ENCODE measurements at regions not wholly inside any gene's neighbourhood (a gene's known extent, or its start where the extent isn't known, plus 50 kb on each side); places are given as distances from the start of the nearest gene placed in this dataset.
"Not testable (repeated sequence)": the region's sequence is repeated elsewhere in the genome, so short reads cannot be mapped to it uniquely, and the experiment has no call there.

DNA sequence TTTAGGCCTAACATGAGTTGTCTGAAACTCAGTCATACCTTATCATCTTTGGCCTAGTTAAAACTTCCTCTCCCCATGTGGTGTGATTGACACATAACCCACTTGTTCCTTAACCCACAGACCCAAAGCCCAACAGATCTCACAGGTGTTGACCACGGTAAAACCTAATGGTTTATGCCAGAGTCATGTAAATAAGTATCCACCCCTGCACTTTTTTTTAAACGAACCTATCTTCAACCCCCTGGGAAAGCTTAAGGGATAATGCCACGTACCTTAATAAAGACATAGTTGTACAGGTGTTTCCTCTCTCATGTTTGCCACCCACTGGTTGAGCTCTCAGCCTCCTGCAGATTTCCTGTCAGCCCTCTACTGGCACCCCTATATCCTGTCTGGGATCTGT, 709.3 kb upstream of the CCDC179 start:
- Mint-ChIP-seq H3K27ac (no peak overlapping the region), H3K9me3 (peaks cover 11 to 15% of the 10 kb centered on the region in 2 donors), H3K36me3 (no peaks in the 10 kb centered on the region)
- ATAC-seq: no peak
- DNase-seq (ENCODE audit: low spot score in 2 of 2): no peak

DNA sequence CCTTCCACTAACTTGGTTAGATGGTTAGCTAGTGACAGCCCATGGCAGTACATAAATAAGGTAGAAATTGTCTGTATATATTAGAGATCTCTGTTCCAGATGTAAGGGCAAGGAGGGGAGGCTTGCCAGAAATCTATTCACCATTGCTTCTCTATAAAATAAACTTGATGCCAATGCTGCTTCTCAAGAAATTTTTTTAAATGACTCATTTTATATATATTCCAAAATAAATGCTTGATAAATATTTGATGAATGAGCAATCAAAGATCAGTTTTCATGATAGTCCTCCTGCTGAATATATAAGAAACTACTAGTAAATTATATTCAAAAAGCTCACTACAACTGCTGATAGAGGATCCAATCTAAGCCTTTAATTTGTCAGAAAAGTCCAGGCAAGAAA, 710.6 kb upstream of the CCDC179 start:
- H3K9me3 Mint-ChIP-seq: peaks cover 11 to 15% of the 10 kb centered on the region in 2 donors
- DNase-seq (ENCODE audit: low spot score in 2 of 2) (no peak), ATAC-seq (no peak)
- no peak overlapping the region for H3K27ac Mint-ChIP-seq
- no peaks in the 10 kb centered on the region for H3K36me3 Mint-ChIP-seq

DNA sequence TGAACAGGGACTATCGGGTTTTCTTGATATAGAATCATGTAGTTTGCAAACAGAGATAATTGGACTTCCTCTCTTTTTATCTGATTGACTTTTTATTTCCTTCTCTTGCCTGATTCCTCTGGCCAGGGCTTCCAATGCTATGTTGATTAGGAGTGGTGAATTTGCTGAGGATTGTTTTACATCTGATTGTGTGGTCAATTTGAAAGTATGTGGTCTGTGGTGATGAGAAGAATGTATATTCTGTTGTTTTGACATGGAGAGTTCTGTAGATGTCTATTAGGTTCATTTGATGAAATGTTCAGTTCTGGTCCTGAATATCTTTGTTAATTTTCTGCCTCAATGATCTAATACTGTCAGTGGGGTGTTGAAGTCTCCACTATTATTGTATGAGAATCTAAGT, 713.2 kb upstream of the CCDC179 start:
- Mint-ChIP-seq H3K27ac (no peak overlapping the region), H3K9me3 (peaks cover 11 to 15% of the 10 kb centered on the region in 2 donors), H3K36me3 (no peaks in the 10 kb centered on the region)
- DNase-seq (ENCODE audit: low spot score in 2 of 2): no peak
- no peak for ATAC-seq

DNA sequence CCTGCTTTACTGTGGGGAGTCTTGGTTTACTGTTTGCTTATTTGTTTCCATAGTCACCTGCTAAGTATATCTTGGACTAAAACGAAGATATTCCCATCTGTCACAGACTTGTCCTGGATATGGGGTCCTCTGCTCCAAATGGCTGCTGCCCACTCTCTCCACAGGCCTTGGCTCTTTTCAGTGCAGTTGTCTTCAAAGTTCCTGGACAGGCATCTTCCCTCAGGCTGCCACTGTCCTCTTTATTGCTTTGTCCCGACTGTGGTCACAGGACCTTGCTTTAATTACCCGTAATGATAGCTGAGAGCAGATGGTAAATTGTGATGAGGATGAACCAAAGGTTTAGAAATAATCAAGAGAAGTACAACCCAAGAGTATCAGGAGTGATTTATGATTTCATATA, 713.9 kb upstream of the CCDC179 start:
- DNase-seq (ENCODE audit: low spot score in 2 of 2): no peak
- no peaks in the 10 kb centered on the region for H3K36me3 Mint-ChIP-seq
- H3K9me3 Mint-ChIP-seq: peaks cover 11 to 15% of the 10 kb centered on the region in 2 donors
- no peak overlapping the region for H3K27ac Mint-ChIP-seq
- no peak for ATAC-seq

DNA sequence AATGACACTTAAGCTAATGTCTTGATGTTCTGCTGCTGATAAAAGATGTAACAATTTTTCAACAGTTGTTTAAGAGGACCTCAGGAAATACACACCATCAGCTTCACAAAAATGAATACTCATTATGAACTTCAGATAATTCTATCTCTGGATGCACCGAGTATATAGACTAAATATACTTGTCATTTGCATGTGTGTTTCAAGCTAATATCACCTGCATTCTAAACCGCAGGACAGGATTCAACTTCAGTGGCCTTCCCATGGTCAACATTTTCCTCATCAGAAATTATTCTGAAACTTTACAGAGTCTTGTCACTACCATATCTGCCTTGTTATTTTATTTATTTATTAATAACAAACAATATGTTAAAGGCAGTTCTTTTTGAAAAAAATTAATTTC, 717.0 kb upstream of the CCDC179 start:
- no peak for ATAC-seq
- DNase-seq (ENCODE audit: low spot score in 2 of 2): no peak
- no peaks in the 10 kb centered on the region for H3K36me3 Mint-ChIP-seq
- H3K9me3 Mint-ChIP-seq: peaks cover 7 to 13% of the 10 kb centered on the region in 2 donors
- H3K27ac Mint-ChIP-seq: no peak overlapping the region

DNA sequence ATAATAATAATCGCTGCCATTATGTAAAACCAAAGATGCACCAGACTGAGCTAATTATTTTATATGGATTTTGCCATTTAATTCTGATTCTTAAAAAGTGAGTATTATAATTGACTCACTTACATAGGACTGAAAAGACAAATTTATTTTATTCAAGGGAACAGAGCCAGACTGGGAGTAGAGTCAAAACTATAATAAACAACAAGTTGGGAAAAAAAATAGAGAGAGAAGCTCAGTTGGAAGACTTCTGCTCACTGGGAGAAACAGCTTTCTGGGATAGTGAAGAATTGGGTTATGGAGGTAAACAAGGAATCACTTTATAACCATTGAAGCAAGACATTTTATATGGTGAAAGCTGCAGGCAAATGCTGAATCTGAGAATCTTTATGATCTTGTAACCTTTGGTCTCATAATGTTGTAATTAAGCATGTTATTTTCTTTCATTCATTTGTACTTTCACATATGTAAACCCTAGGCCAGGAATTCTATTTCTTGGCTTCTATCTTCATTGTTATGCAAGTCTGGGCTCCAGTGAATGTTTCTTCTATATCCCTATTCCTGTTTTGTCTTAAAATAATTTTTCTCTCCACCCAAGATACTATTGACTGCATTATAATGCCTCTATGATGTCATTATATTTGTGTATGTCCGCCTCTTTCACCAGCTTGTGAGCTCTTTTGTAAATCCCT, 725.3 kb upstream of the CCDC179 start:
- ATAC-seq (no peak), DNase-seq (ENCODE audit: low spot score in 2 of 2) (no peak)
- no peaks in the 10 kb centered on the region for H3K36me3 Mint-ChIP-seq
- H3K27ac Mint-ChIP-seq: no peak overlapping the region
- H3K9me3 Mint-ChIP-seq: peaks cover 11 to 19% of the 10 kb centered on the region in 2 donors

DNA sequence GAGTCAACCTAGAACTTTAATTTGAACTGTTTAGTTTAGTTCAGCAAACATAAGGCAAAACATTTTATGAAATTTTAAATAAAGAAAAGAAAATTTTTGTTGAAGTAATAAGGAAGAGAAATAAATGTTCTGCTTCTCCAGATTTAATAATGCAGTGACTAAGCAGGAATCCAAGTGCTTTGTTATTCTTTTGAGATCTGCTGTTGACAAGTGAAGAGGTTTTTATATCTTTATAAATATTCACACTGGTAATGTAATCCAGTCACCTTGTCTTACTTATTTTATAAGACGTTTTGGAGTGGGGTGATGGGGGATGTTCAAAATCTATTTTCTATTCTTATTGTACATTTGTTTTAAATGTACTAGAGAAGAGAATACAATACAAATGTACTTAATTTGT, 725.9 kb upstream of the CCDC179 start:
- H3K27ac Mint-ChIP-seq: no peak overlapping the region
- ATAC-seq (no peak), DNase-seq (ENCODE audit: low spot score in 2 of 2) (no peak)
- H3K36me3 Mint-ChIP-seq: no peaks in the 10 kb centered on the region
- peaks cover 11 to 23% of the 10 kb centered on the region in 2 donors for H3K9me3 Mint-ChIP-seq

DNA sequence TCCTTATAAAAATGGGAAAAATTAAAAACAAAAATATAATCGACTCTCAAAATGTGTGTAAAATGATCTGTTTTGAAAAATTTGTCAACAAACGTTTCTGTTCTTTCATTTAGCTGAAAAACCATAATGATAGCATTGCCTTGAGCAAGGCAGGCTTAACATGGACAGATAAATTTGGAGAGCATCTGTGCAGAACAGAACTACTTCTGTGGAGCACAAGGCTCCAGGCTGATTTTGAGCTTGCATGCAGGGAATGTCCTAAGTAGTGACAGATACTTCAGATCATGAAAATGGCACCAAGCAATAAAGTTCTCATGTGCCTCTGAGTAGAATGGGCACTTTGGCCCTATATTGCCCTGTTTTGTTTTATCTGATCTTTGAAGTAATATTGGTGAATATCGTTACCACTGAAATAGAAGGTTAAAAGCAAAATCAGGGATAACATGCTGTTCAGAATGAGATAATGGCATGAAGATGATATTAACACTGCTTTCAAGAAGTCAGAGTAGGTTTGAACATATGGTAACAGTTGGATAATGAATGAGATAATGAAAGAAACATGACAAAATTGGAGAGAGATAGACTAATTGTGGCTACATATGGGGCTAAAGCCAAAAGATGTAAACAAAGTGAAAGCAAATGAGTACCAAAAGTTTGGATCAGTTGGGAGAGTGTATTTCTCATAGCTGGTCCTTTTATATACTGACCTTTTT, 730.5 kb upstream of the CCDC179 start:
- H3K27ac Mint-ChIP-seq: no peak overlapping the region
- H3K9me3 Mint-ChIP-seq: peaks cover 17 to 23% of the 10 kb centered on the region in 2 donors
- ATAC-seq: no peak
- DNase-seq (ENCODE audit: low spot score in 2 of 2): no peak
- no peaks in the 10 kb centered on the region for H3K36me3 Mint-ChIP-seq

DNA sequence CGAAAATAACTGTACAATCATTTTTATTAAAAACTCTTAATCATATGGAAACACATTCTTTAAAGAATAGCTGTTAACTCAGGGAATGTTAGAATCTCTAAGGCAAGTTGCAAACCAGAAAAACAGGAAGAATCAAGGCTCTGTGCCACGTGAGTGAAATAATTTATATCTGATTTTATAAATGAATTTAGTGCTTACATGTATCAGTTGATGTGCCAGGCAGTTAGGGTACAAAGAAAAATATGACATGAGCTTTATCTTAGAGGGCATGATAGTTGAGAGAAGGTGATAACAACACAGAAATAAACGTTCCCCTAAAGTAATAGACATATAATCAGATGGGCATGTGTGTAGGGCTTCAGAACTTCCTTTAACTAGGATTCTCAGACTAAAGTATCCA, 734.5 kb upstream of the CCDC179 start:
- DNase-seq (ENCODE audit: low spot score in 2 of 2) (no peak), ATAC-seq (no peak)
- Mint-ChIP-seq H3K27ac (no peak overlapping the region), H3K36me3 (no peaks in the 10 kb centered on the region), H3K9me3 (peaks cover 12 to 21% of the 10 kb centered on the region in 2 donors)

DNA sequence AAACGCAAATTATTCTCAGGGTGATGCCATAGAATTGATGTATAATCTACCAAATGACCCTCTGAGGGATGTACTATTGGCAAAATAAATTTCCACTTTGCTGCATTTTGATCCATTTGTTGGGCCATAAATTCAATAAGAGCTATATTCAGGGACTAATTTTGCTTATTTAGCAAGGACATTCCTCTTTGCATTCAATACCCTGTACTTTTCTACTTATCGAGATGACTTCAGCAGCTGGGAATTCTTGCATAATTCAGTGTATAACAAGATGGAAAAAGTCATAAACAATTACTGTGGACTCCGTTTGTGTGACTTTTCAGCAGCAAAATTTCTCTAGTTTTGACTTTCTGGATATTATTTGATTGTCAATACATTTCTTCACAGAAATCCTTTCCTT, 744.7 kb upstream of the CCDC179 start:
- Mint-ChIP-seq H3K36me3 (no peaks in the 10 kb centered on the region), H3K27ac (no peak overlapping the region), H3K9me3 (peaks cover 10 to 12% of the 10 kb centered on the region in 2 donors)
- DNase-seq (ENCODE audit: low spot score in 2 of 2): no peak
- ATAC-seq: no peak

DNA sequence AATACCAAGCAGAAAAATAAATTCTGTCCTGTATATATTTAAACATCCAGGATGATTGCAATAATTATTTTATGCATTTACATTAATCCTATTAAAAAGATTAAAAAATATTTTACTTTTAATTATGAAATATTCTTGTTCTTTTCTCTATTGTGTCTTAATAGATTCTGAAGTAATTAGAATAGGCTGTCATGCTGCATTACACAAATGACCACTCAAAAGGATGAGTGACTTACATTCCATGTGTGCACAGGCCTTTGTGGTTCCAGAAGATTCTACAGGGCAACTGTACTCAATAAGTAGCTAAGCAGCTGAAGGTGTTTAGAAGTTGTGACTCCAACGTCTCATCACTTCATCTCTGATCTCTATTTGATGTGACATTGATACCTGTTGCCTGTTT, 745.9 kb upstream of the CCDC179 start:
- no peak for DNase-seq (ENCODE audit: low spot score in 2 of 2)
- no peaks in the 10 kb centered on the region for H3K36me3 Mint-ChIP-seq
- H3K9me3 Mint-ChIP-seq: peaks cover 6 to 9% of the 10 kb centered on the region in 2 donors
- ATAC-seq: no peak
- no peak overlapping the region for H3K27ac Mint-ChIP-seq

DNA sequence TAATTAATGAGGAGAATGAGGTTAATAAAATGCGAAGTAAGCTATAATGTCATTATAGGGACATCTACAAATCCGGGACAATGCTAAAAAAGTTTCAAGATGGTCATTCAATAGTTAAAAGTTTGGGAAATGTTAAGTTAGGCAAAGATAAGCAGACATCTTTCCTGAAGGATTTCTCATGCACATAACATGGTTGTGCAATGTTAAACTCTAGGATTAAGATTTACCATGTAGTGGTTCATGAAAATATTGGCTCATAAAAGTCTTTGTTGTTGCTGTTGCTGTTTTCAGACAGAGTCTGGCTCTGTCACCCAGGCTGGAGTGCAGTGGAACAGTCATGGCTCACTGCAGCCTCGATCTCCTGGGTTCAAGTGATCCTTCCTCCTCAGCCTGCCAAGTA, 751.5 kb upstream of the CCDC179 start:
- ATAC-seq (no peak), DNase-seq (ENCODE audit: low spot score in 2 of 2) (no peak)
- H3K36me3 Mint-ChIP-seq: no peaks in the 10 kb centered on the region
- H3K27ac Mint-ChIP-seq: no peak overlapping the region
- H3K9me3 Mint-ChIP-seq: peaks cover 9 to 15% of the 10 kb centered on the region in 2 donors

DNA sequence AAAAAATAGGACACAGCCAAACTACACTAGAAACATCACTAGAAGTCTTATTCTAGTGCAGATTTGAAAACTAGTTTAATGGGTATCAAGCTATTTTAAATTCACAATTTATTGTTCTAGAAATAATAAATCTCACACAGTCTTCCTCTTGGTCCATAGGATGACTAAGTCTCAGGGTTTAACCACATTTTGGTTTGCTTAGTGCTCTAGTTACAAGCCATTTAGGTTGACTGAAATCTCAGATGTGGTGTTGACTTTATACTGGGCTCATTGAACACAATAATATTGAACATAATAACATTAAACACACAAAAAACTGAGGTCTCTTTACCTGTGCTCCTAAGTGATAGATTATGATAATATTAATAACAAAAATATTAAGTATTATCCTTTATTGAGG, 760.3 kb upstream of the CCDC179 start:
- H3K27ac Mint-ChIP-seq: no peak overlapping the region

DNA sequence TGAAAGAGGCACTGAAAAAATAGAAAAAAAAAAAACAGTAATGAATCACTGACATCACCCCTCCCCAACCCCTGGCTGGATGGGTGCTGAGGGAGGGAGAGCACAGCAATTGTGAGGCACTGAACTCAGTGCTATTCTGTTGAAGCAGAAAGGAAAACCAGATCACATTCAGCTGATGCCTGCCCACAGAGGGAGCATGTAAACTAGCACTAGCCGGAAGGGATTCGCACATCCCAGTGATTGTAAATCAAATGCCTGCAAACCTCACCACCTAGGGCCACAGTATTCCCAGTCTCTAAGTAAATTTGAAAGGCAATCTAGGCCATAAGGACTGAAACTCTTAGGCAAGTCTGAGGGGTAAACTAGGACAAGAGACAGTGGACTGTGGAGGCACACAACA, 772.0 kb upstream of the CCDC179 start:
- no peak for ATAC-seq
- Mint-ChIP-seq H3K9me3 (peaks cover 0 to 5% of the 10 kb centered on the region in 2 donors), H3K27ac (no peak overlapping the region), H3K36me3 (no peaks in the 10 kb centered on the region)
- DNase-seq (ENCODE audit: low spot score in 2 of 2): no peak

More for the DNA sequence above, 760.3 kb upstream of the CCDC179 start:
- Mint-ChIP-seq H3K36me3 (no peaks in the 10 kb centered on the region), H3K9me3 (peaks cover 15 to 23% of the 10 kb centered on the region in 2 donors)
- ATAC-seq: no peak
- no peak for DNase-seq (ENCODE audit: low spot score in 2 of 2)

DNA sequence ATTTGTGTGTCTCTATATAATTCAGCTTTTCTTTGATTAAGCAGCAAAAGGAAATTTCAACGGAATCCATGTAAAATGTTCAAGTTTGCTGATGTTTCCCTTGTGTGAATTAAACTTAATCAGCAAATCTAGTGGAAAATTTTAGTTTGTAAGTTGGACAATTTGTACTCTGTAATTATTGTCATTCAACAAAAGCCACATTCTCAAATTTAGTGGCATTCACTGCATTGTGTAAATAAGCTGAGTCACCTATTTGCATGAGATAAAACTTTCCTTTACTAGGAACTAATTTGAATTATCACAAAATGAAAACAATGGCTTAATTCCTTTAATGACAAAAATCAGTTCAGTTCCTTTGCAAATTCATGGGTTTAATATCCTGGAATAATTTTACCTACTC, 784.2 kb upstream of the CCDC179 start:
- peaks cover 0 to 11% of the 10 kb centered on the region in 2 donors for H3K36me3 Mint-ChIP-seq
- H3K9me3 Mint-ChIP-seq: peaks cover 14 to 18% of the 10 kb centered on the region in 2 donors
- no peak for ATAC-seq
- no peak for DNase-seq (ENCODE audit: low spot score in 2 of 2)
- no peak overlapping the region for H3K27ac Mint-ChIP-seq

DNA sequence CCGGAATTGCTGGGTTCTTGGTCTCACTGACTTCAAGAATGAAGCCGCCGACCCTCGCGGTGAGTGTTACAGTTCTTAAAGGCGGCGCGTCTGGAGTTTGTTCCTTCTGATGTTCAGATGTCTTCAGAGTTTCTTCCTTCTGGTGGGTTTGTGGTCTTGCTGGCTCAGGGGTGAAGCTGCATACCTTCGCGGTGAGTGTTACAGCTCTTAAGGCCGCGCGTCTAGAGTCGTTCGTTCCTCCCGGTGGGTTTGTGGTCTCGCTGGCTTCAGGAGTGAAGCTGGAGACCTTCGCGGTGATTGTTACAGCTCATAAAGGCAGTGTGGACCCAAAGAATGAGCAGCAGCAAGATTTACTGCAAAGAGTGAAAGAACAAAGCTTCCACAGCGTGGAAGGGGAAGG, 792.1 kb upstream of the CCDC179 start:
- H3K9me3 Mint-ChIP-seq: peaks cover 14 to 22% of the 10 kb centered on the region in 2 donors
- not testable (repeated sequence) for DNase-seq (ENCODE audit: low spot score in 2 of 2); ATAC-seq; H3K27ac Mint-ChIP-seq; H3K36me3 Mint-ChIP-seq

DNA sequence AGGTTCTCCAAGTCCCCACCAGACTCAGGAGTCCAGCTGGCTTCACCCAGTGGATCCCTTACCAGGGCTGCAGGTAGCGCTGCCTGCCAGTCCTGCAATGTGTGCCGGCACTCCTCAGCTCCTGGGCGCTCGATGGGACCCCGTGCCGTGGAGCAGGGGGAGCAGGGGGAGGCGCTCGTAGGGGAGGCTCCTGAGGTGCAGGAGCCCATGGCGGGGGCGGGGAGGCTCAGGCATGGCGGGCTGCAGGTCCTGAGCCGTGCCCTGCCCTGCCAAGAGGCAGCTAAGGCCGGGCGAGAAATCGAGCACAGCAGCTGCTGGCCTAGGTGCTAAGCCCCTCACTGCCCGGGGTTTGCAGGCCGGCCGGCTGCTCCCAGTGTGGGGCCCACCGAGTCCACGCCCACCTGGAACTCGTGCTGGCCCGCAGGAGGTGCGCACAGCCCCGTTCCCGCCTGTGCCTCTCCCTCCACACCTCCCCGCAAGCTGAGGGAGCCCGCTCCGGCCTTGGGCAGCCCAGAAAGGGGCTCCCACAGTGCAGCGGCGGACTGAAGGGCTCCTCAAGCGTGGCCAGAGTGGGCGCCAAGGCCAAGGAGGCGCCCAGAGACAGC, 792.9 kb upstream of the CCDC179 start:
- Mint-ChIP-seq H3K27ac (no peak overlapping the region), H3K36me3 (peaks cover 4 to 6% of the 10 kb centered on the region in 2 donors), H3K9me3 (peaks cover 7 to 23% of the 10 kb centered on the region in 2 donors)
- DNase-seq (ENCODE audit: low spot score in 2 of 2) (no peak), ATAC-seq (no peak)

All from activated naive CD4-positive, alpha-beta T cell treated with anti-CD3 and anti-CD28 coated beads, Interleukin-2, amount 50 U/mL, for 72 hours (primary cell).